ENCODE measurements at regions not wholly inside any gene's neighbourhood (a gene's known extent, or its start where the extent isn't known, plus 50 kb on each side); places are given as distances from the start of the nearest gene placed in this dataset.

DNA sequence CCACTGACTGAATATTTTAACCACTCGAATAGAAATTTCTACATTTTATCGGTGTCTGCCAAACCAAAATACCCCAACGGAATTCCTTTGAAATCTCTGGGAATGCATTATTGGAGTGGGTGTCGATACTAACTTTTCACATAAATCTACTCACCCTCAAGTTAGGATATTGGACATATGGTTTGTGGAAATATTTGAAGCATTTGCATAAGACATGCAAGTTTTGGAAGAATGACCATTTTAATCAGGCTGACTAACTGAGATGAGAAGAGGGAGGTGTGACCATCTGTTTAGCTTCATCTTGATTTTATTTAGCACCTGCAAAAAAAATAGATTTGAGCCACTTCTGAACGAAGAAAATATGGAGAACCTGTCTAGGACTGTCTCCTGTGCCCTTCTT lies 61.2 kb downstream of the KLF6 start:
- ChIA-PET POLR2A (ENCODE audit: low non-redundant PET) (no interaction called here), CTCF (no interaction called here)
- TF ChIP-seq, protein P1, sequence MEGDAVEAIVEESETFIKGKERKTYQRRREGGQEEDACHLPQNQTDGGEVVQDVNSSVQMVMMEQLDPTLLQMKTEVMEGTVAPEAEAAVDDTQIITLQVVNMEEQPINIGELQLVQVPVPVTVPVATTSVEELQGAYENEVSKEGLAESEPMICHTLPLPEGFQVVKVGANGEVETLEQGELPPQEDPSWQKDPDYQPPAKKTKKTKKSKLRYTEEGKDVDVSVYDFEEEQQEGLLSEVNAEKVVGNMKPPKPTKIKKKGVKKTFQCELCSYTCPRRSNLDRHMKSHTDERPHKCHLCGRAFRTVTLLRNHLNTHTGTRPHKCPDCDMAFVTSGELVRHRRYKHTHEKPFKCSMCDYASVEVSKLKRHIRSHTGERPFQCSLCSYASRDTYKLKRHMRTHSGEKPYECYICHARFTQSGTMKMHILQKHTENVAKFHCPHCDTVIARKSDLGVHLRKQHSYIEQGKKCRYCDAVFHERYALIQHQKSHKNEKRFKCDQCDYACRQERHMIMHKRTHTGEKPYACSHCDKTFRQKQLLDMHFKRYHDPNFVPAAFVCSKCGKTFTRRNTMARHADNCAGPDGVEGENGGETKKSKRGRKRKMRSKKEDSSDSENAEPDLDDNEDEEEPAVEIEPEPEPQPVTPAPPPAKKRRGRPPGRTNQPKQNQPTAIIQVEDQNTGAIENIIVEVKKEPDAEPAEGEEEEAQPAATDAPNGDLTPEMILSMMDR (conservative IDR thresholded peaks at IDR 0.05; ENCODE audit: low read depth) = no peak
- no peak for DNase-seq (ENCODE audit: low spot score)
- no peak overlapping the region for H3K27ac ChIP-seq

DNA sequence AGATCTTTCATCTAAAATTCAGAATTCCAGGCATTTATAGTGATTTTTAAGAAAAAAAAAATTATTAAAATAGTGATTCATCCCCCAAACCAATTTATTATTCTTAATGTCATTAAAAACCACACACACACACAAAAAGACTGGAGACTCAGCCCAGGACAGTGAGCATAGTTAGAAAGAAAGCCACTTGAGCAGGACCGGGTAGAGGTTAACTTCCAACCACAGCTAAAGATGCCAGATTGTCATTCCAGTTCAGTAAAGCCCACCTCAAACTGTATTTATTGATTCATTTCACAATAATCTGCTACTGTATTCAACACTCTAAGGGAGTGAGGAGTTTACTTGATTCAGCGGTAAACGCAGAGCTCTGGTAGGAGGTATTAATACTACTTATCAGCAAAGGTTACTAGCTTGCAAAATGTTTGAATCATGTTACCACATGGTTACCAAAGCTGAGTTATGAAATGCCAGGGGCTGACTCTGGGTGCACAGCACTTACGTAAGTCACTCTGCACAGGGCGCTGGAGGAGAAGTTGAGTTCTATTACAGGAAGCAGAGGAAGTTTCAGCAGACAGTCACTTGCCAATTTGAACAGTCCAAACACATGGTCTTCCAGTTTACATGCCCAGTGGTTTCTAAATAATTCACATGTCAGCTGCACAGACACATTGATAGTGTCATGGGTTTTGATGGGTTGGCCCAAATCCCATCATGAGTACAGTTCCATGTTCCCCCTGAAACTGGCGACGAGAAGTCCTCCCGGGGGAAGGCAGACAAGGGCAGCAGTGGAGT lies 64.6 kb downstream of the KLF6 start:
- TF ChIP-seq, protein P1 (conservative IDR thresholded peaks at IDR 0.05; ENCODE audit: low read depth) = no peak
- DNase-seq (ENCODE audit: low spot score) = peak; percentile 71
- H3K27ac ChIP-seq = peak overlapping the region; percentile 32; the same call in 1 of the 2 replicates
- CTCF ChIA-PET = interaction anchor here (0.9 kb wide), 1 partner anchor 253 kb away, joined by 3 read pairs; no protein-coding TSS in a partner anchor
- POLR2A ChIA-PET (ENCODE audit: low non-redundant PET) = no interaction called here

DNA sequence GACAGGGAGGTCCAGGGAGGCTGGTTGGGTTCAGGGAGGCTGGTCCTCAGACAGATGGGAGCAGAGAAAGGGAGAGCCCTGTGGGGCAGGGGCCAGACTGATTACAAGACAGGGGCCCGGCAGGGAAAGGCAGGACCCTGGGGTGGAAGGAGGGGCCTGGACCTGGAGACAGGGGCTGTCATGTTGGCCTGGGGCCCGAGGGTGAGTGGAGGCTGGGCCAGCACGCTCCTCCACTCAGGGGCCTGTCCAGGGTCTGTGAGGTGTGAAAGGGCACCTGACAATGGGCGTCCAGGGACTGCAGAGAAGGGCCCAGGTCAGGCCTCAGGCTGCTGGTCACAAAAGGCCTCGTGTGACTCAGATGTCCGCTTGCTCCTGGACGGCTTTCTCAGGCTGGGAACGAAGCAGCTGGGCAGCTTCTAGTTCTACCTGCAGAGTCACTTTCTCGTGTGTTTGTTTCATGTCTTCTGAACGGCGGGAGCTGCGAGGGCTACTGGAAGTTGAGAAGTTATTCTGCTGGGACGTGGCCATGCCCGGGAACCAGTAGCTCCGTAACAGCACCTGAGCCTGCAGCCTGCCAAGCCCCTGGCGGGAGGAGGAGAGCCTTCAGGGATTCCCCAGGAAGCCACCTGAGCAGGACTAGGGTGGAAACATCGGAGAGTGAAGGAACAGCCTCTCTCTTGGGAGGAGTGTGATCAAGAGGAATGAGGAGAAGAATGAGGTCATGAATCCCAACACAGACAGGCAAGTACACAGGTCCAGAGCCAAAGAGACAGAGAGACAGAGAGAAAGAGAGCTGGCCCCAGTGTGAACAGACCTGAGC lies 65.8 kb downstream of the KLF6 start:
- CTCF ChIA-PET = interaction anchor here (0.5 to 0.9 kb wide), 2 partner anchors 12 to 252 kb away, joined by 3 read pairs; no protein-coding TSS in a partner anchor
- H3K27ac ChIP-seq = no peak overlapping the region
- TF ChIP-seq, protein P1 (conservative IDR thresholded peaks at IDR 0.05; ENCODE audit: low read depth) = no peak
- no peak for DNase-seq (ENCODE audit: low spot score)
- POLR2A ChIA-PET (ENCODE audit: low non-redundant PET) = no interaction called here

DNA sequence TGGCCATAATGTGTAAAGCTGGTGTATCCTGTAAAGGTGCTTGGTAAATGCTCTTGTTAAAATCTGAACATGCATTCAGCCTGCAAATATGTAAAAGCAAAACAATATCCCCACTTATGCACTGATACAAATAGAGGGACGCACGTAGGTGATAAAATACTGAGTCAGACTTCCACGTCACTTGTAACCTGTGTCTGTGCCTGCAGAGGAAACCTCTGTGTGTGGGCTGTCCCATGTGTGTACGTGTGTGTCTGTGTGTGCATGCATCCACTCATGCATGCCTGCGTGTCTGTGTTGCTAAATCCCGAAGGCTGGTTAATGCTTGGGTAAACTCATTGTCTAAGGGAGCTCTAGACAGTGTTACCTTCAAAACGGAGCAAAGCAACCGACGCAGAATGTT lies 68.9 kb downstream of the KLF6 start:
- POLR2A ChIA-PET (ENCODE audit: low non-redundant PET) = no interaction called here

DNA sequence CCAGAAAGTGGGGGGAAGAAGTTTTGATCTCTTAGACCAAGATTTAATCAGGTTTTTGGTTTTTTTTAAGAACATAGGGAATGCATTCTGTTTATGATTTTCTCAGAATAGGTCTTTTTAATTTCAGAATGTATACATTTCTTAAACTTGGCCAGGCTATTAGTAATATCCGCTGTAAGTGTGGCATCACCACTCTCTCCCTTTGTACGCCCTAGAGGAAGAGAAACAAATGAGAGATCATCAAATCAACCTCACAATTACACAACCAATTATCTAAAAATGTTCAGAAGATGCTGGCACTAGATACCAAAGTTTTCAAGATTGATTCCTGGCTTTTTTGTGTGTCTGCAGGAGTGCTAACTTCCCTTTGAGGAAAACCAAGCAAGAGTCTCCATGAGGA lies 70.0 kb downstream of the KLF6 start:
- no peak for DNase-seq (ENCODE audit: low spot score)
- ChIA-PET CTCF (interaction anchor here (0.6 kb wide), 1 partner anchor 551 kb away, joined by 3 read pairs; no protein-coding TSS in a partner anchor), POLR2A (ENCODE audit: low non-redundant PET) (no interaction called here)
- TF ChIP-seq, protein P1 (conservative IDR thresholded peaks at IDR 0.05; ENCODE audit: low read depth) = no peak
- H3K27ac ChIP-seq = no peak overlapping the region

More for the DNA sequence above, 68.9 kb downstream of the KLF6 start:
- CTCF ChIA-PET = no interaction called here
- DNase-seq (ENCODE audit: low spot score) = no peak
- H3K27ac ChIP-seq = no peak overlapping the region
- TF ChIP-seq, protein P1 (conservative IDR thresholded peaks at IDR 0.05; ENCODE audit: low read depth) = no peak

DNA sequence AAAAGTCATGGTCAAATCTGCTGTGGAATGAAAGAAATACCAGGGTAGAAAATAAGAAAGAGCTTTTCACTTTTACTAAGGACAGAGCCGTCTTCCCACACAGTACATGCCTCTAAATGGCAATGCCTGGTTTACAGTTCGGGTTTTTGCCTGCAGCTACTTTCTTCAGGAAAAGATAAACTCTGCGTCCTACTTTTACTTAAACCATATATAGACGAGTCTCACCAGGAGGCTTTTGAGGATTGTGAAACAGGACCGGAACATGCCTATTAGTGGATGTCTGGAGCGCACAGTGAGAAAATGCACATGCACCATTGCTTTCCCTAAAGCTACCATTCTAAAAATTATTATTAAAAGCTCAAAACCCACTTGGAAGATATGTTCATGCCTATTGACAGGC lies 70.5 kb downstream of the KLF6 start:
- CTCF ChIA-PET = interaction anchor here (0.6 kb wide), 1 partner anchor 551 kb away, joined by 3 read pairs; no protein-coding TSS in a partner anchor
- H3K27ac ChIP-seq = no peak overlapping the region
- DNase-seq (ENCODE audit: low spot score) = no peak
- POLR2A ChIA-PET (ENCODE audit: low non-redundant PET) = no interaction called here
- TF ChIP-seq, protein P1 (conservative IDR thresholded peaks at IDR 0.05; ENCODE audit: low read depth) = no peak
